Transverse colon (tissue), 4 donors: ENCODE measurements at regions not wholly inside any gene's neighbourhood (a gene's known extent, or its start where the extent isn't known, plus 50 kb on each side); places are given as distances from the start of the nearest gene placed in this dataset.

Experiments used
- CTCF ChIP-seq, 5 experiments: fragments of 200-600 bp in 3 of 5; fragments of 450-650 bp in 2 of 5; sonication (generic) in 3 of 5; IDR thresholded peaks; 1 replicate in 2 of 5; 2 replicates in 3 of 5; pipeline ENCODE4 v1.5.1; 2016 to 2017; ENCODE audit warnings: antibody characterized with exemption in 5 of 5, inconsistent platforms in 3 of 5, mild to moderate bottlenecking in 2 of 5, moderate library complexity in 1 of 5
- EP300 ChIP-seq: sonication (generic); formaldehyde crosslinking; IDR thresholded peaks from one replicate; pipeline ENCODE4 v1.6.1; 2017; ENCODE audit warnings: antibody characterized with exemption, low read depth
- POLR2A ChIP-seq: fragments of 450-650 bp; IDR thresholded peaks from one replicate; pipeline ENCODE4 v1.6.1; 2016; ENCODE audit warnings: antibody characterized with exemption, mild to moderate bottlenecking, moderate library complexity
- POLR2AphosphoS5 ChIP-seq, 3 donors: sonication (generic); formaldehyde crosslinking; IDR thresholded peaks; one replicate each; pipeline ENCODE4 v1.6.1; 2016; ENCODE audit warnings: antibody characterized with exemption in 3 of 3

- no peak for TF ChIP-seq CTCF (IDR thresholded peaks at IDR 0.05)
- no peak for TF ChIP-seq POLR2A
- no peak for TF ChIP-seq POLR2AphosphoS5 (IDR thresholded peaks at IDR 0.05)
- no peak for TF ChIP-seq EP300
These were observed 654.4 kb upstream of the SLC35B3 start for GRCh38 chr6:9089724-9090123.
